NCI-H146 treated with DMSO at 0.1 percent for 48 hours (cell line): ENCODE measurements at regions not wholly inside any gene's neighbourhood (a gene's known extent, or its start where the extent isn't known, plus 50 kb on each side); places are given as distances from the start of the nearest gene placed in this dataset.

Experiments used
- DNase-seq: peaks from one replicate; lab custom pipeline; 2025; ENCODE audit not compliant: unreplicated experiment; lab: John Stamatoyannopoulos, UW

- no peak for DNase-seq
Observed at GRCh38 chr2:8016688-8017087, 665.2 kb upstream of the ID2 start.

DNA sequence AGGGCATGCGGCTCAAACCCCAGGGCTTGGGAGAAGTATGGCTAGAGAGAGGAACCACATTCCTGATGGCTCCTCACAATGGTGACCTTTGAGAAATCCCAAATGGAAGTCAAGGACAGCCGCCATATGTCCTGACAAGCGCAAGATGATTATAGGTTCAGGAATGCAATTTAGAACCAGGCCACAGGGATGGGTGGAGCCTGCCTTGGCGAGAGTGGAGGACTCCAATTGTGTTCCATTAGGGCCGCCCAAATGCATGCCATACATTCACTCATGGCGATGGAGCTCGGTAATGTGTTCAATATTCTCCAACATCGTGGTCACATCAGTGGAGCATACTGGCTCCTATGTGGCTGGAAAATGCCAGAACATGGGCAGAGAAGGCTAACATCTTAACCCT, 662.9 kb upstream of the ID2 start:
- no peak for DNase-seq

DNA sequence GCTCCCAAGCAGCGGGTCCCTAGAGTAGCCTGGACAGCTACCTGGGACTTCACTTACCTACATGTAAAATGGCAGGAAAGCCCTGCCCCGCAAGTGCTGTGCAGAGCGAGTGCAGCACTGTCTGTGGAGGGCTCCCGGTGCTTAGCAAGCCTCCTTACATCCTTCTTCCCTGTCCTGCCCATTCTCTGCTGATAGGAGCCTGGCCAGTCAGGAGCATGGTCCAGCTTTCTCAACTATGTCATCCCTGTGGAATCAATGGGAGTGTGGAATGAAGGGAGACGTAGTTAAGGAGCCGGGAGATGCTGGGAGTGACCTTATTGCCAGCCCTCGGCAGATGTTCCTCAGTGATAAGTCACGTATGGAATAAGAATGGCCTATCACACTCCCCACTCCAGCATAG, 661.9 kb upstream of the ID2 start:
- DNase-seq: no peak

GRCh38 chr2:8021921-8022320, 659.9 kb upstream of the ID2 start:
- DNase-seq: no peak

DNA sequence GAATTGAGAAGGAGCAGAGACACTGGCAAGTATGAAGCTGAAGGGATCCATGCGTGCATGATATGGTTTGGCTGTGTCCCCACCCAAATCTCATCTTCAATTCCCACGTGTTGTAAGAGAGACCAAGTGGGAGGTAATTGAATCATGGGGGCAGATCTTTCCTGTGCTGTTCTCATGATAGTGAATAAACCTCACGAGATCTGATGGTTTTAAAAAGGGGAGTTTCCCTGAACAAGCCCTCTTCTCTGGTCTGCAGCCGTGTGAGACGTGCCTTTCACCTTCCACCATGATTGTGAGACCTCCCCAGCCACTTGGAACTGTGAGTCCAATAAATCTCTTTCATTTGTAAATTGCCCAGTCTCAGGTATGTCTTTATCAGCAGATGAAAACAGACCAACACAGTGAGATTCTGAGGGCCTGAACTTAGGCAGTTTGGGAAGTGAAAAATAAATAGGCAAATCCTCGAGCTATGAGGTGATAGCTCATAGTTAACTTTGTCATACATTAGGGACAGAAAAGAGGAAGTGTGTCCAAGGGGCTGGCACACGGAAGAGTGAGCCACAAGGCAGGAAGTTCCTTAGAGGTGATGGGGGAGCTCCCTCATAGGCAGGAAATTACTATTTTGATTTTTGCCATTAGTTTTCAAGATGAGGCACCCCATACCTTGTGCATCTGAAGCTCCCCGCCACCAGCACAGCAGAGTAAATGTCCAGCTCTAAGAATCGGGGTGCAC, 658.8 kb upstream of the ID2 start:
- no peak for DNase-seq

DNA sequence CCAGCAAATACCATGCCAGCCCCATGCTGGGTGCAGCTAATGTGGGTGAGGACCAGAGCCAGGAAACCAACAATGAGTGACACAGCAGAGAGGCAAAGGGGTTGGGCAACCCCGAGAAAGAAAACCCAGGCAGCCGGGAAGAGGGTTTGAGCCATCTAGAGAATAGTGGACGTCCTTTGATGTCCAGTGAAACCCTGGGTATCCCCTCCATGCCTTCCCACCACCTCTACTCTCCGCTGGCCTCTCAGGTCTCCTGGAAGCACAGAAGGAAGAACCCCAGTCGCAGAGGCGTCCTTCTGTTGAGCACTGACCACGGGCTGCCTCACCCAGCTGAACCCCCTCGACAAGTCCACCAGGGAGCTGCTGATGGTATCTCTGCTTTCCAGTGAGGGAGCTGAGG, 657.4 kb upstream of the ID2 start:
- DNase-seq: no peak

DNA sequence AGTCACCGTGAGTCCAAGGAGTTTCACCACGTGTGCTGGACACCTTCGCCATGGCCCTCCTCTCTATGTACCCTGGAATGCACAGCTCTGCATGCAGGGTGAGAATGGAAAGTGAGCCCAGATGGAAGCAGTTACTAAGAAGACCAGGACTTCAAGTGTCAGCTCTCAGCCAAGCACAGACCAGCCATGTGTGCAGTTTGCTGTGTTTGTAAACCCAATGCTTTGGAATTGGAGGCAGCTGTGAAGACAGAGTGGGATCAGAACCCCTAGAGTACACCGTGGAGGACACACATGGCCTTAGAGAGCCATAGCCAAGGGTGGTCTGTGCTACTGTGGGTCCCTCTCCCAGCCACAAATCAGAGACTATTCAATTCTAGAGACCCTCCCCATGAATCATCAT, 655.5 kb upstream of the ID2 start:
- no peak for DNase-seq

DNA sequence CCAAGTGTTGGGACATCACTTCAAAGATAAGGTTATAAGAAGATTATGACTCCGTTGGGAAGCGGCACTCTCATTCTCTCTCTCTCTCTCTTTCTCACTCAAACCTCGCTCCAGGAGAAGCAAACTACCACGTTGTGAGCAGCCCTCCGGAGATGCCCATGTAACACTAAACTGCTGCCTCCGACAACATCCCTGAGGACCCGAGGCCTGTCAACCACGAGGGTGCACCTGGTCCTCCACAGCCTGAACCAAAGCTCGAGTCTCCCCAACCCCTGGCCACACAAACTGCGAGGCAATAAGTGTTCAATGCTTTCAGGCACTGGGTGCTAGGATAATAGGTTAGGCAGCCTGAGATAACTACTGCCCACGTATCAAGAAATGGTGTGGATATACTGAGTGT, 654.5 kb upstream of the ID2 start:
- DNase-seq: no peak

GRCh38 chr2:8028036-8028435, 653.8 kb upstream of the ID2 start:
- DNase-seq: no peak

GRCh38 chr2:8028436-8028835, 653.4 kb upstream of the ID2 start:
- no peak for DNase-seq

GRCh38 chr2:8028981-8029380, 652.9 kb upstream of the ID2 start:
- DNase-seq: no peak

DNA sequence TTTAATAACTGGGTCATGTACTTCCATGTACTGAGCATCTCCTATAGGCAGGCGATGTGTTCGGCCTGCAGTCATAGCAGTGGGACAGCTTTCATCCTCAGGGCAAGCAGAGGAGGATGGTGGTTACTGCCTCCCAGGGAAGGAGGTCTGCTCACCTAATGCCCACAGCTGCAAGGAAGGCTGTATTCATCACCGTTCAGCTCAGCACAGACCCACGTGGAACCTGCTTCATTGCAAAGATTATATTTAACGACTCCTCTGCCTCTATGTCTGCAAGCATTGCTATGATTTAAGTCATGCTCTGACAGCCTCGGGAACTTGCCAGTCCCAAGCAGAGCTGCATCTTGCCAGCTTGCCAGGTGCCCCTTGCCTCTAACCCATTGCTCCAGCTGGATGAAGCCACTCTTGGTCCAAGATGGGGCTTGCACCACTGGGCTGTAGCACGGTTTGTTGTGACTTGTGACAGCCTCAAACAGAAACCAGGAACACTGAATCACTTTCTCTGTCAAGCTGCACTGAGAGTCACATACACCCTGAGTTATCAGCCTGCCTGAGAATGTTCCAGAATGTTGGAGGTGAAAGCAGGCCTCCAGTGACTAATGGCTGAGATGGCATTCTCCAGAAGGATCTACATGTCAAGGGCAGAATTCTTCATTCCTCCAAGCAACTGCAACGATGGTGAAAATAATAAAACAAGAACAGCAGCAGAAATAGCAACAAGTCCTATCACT, 651.1 kb upstream of the ID2 start:
- DNase-seq: no peak

- DNase-seq: no peak
Observed at GRCh38 chr2:8031370-8031769, 650.5 kb upstream of the ID2 start.

GRCh38 chr2:8033546-8034096, 648.2 kb upstream of the ID2 start:
- DNase-seq: no peak

DNA sequence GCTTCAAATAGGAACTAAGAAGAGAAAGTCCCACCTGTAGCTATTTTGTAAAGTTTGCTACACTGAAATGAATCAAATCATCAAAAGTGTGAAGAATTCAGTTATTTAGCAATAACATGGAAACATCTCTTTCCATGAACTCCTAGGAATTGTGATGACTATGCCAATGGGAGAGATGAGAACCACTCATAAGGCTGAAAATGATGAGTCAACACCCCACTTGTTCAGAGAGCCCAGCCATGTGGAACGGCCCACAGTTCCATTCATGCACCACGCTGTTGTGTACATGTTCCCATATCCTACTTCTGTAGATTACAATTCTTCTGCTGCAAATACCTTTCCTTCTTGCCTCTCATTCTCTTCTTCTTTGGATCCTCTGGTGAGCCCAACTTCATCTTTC, 645.5 kb upstream of the ID2 start:
- no peak for DNase-seq

- DNase-seq: no peak
Observed at GRCh38 chr2:8039732-8040131, 642.1 kb upstream of the ID2 start.

DNA sequence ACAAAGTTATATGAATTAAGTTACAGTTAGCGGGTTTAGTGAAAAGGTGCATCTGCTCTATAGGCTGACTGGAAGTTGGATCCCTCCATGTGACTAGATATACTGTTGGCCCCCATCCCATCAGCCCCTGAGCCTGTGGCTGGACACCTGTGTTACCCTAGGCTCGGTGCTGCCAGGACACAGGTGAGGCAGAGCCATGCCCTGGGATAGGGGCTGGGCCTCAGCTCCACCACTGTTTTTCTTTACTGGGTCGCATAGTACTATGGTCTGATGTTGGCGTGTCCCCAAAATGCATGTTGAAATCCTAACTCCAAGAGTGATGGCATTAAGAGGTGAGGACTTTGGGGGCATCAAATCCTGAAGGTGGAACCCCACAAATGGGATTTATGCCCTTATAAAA, 638.6 kb upstream of the ID2 start:
- DNase-seq: no peak

DNA sequence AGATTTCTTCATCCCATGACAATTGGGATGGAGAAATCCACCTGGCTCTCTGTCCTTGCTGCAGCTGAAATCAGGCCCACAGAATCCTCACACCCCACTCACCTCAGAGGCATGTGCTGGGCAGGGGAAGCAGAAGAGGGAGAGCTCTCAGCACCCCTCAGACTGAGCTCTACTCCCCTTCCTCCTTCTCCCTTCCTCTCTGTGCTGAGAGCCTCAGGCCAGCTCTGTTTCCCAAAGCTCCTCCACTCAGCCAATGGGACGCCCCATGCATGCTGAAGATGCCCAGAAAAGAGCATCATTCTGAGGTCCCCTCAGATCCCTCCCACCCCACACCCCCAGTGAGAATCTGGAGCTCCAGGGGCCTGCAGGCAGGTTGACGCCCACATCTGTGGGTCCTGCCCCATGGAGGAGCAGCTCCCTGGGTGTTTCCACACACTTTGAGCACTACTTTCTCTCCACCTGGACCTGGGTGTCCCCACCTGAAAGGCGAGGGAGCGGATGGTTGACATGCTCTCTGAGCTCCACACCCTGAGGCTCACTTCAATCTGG, 637.7 kb upstream of the ID2 start:
- DNase-seq: no peak

DNA sequence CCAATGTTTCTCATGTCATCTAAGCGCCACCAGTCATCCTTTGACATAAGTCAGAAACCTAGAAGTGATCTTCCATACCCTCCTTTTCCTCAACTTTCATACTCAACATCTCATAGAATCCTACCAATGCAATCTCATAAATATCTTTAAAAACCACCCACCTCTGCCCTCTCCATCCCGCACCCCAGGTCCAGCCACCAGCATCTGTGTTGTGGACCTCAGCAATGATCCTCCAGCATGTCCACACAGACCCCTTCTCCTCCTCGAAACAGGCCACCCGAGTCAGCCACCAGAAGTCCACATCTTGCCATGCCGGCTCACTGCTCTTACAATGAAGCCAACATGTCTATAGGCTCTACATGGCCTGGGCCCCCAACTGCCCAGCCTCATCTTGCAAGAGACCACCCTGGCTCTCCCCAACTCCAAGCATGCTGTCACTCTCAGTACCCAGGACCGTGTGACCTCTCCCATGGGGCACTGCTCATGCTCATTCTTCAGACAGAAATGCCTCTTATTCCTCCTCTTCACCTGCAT, 636.7 kb upstream of the ID2 start:
- DNase-seq: no peak

- DNase-seq: no peak
Observed at GRCh38 chr2:8046849-8047248, 635.0 kb upstream of the ID2 start.

- DNase-seq: no peak
Observed at GRCh38 chr2:8049176-8049575, 632.7 kb upstream of the ID2 start.
